GM23248 (cell line): ENCODE measurements at regions not wholly inside any gene's neighbourhood (a gene's known extent, or its start where the extent isn't known, plus 50 kb on each side); places are given as distances from the start of the nearest gene placed in this dataset.

Experiments used
- EZH2 ChIP-seq: fragments of 200-600 bp; sonication (generic); IDR thresholded peaks from 2 replicates; pipeline ENCODE4 v1.6.1; 2018; ENCODE audit warnings: antibody characterized with exemption, mild to moderate bottlenecking; ENCODE audit not compliant: insufficient read depth, poor library complexity, severe bottlenecking
- EZH2phosphoT487 ChIP-seq: fragments of 200-600 bp; sonication (generic); IDR thresholded peaks from 2 replicates; pipeline ENCODE4 v1.6.1; 2018; ENCODE audit warnings: antibody characterized with exemption, moderate library complexity, mild to moderate bottlenecking, low read depth; ENCODE audit not compliant: insufficient read depth

- TF ChIP-seq EZH2phosphoT487 (no peak), EZH2 (no peak)
Measured at GRCh38 chr6:105818505-105818904, 267.6 kb upstream of the PRDM1 start.
